Osteoblast (primary cell): ENCODE measurements at regions not wholly inside any gene's neighbourhood (a gene's known extent, or its start where the extent isn't known, plus 50 kb on each side); places are given as distances from the start of the nearest gene placed in this dataset. TPM values are rescaled to one million over a fixed set of nuclear protein-coding genes. Genes with fewer than 3 reads are reported as not detected.

Experiments used
- DNase-seq: peaks from one replicate; pipeline ENCODE4 v3.0.0; 2011; ENCODE audit warnings: low spot score, mixed read lengths; ENCODE audit not compliant: insufficient read length; ENCODE audit errors: missing footprints
- H2AFZ ChIP-seq: 2 replicates; pipeline ENCODE4 v1.6.0; 2011; ENCODE audit warnings: mild to moderate bottlenecking, low read length
- H3K27ac ChIP-seq: 2 replicates; pipeline ENCODE4 v1.5.1; 2011; ENCODE audit warnings: mild to moderate bottlenecking, low read depth, low read length, moderate library complexity
- H3K27me3 ChIP-seq: 2 replicates; pipeline ENCODE4 v1.6.0; 2012; ENCODE audit warnings: mild to moderate bottlenecking, control low read depth, inconsistent platforms, low read length, moderate library complexity; ENCODE audit not compliant: insufficient read depth
- H3K36me3 ChIP-seq: 2 replicates; pipeline ENCODE4 v1.5.1; 2011; ENCODE audit warnings: mild to moderate bottlenecking, low read length, control low read depth, moderate library complexity; ENCODE audit not compliant: insufficient read depth
- H3K4me1 ChIP-seq: 2 replicates; pipeline ENCODE4 v1.5.1; 2011; ENCODE audit warnings: mild to moderate bottlenecking, low read length, control low read depth, moderate library complexity; ENCODE audit not compliant: insufficient read depth
- H3K4me2 ChIP-seq: 2 replicates; pipeline ENCODE4 v1.6.0; 2011; ENCODE audit warnings: mild to moderate bottlenecking, low read length; ENCODE audit not compliant: insufficient read depth
- H3K4me3 ChIP-seq: fragments of 200-600 bp; sonication (generic); 3 replicates; pipeline ENCODE4 v1.5.1; 2012; ENCODE audit warnings: mild to moderate bottlenecking, low read length, inconsistent platforms; ENCODE audit not compliant: insufficient read depth
- H3K79me2 ChIP-seq: 2 replicates; pipeline ENCODE4 v1.6.0; 2012; ENCODE audit warnings: mild to moderate bottlenecking, low read length, control low read depth, inconsistent platforms; ENCODE audit not compliant: insufficient read depth
- H3K9me3 ChIP-seq: 2 replicates; pipeline ENCODE4 v1.5.1; 2011; ENCODE audit warnings: low read depth, low read length, control low read depth
- H4K20me1 ChIP-seq: 2 replicates; pipeline ENCODE4 v1.6.0; 2012; ENCODE audit warnings: mild to moderate bottlenecking, low read length, control low read depth; ENCODE audit not compliant: insufficient read depth
- CTCF ChIP-seq: IDR thresholded peaks from 2 replicates; pipeline ENCODE4 v1.5.1; 2011; ENCODE audit warnings: mild to moderate bottlenecking, low read depth, low read length, moderate library complexity; ENCODE audit errors: extremely low read depth
- small RNA-seq: library from RNA; depleted of rRNA; stranded (forward); fragments of <200 nt; gene quantifications from one replicate; pipeline ENCODE3, GENCODE V24; 2012

DNA sequence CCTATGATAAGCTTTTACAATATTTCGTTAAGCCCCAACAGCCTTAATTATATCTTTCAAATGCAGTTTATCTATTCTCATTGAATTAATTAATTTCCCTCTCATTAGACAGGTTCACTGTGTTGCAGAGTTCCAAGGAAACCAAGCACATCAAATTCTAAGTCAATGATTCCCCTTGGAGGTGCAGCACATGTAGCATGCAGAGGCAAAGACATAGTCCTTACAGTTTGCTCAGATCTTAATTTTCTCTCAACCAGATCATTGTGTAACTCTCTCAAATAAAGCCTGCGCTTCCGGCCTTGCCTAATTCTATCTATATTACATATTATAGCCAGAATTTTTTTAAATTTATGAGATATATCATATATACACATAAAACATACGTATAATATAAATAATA is 205.4 kb downstream of the GRIA2 start:
- no peaks in the 10 kb centered on the region for H3K79me2 ChIP-seq
- H3K4me2 ChIP-seq: no peak overlapping the region

GRCh38 chr4:157423526-157424020 is 203.0 kb downstream of the GRIA2 start:
- no peaks in the 10 kb centered on the region for H3K9me3 ChIP-seq
- H3K27me3 ChIP-seq: no peaks in the 10 kb centered on the region
- H3K4me3 ChIP-seq: no peak overlapping the region
- H3K36me3 ChIP-seq: no peaks in the 10 kb centered on the region
- no peak overlapping the region for H3K4me2 ChIP-seq
- H3K79me2 ChIP-seq: no peaks in the 10 kb centered on the region
- TF ChIP-seq CTCF: no peak
- H4K20me1 ChIP-seq: no peaks in the 10 kb centered on the region
- DNase-seq: no peak
- H3K27ac ChIP-seq: no peak overlapping the region
- H2AFZ ChIP-seq: no peak overlapping the region
- no peaks in the 10 kb centered on the region for H3K4me1 ChIP-seq

More for the DNA sequence above, 205.4 kb downstream of the GRIA2 start:
- no peak for DNase-seq
- Histone ChIP-seq H3K27me3 (no peaks in the 10 kb centered on the region), H2AFZ (no peak overlapping the region), H3K27ac (no peak overlapping the region), H3K9me3 (no peaks in the 10 kb centered on the region), H4K20me1 (no peaks in the 10 kb centered on the region), H3K4me3 (no peak overlapping the region), H3K36me3 (no peaks in the 10 kb centered on the region), H3K4me1 (no peaks in the 10 kb centered on the region)
- TF ChIP-seq CTCF: no peak

DNA sequence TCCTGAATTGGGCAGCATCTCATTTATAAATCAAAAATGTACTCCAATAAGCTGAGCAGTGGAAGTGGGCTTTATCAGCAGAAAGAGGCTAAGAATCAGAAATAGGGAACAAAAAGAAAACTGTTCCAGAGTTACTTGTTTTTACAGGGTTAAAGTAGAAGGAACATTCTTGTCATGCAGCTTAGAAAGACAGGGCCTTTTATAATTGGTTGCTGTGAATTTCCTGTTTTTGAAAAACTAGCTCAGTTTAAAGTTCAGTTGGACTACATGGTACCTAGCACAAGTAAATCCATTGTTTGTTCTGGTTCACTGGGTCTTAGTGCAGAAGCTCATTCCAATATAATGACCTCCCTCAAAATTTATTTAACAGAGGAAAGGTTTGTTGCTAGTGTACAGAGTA is 200.8 kb downstream of the GRIA2 start:
- H3K27me3 ChIP-seq: no peaks in the 10 kb centered on the region
- H3K9me3 ChIP-seq: no peaks in the 10 kb centered on the region
- no peaks in the 10 kb centered on the region for H3K36me3 ChIP-seq
- no peak for DNase-seq
- no peaks in the 10 kb centered on the region for H4K20me1 ChIP-seq
- no peak overlapping the region for H3K4me3 ChIP-seq
- no peaks in the 10 kb centered on the region for H3K4me1 ChIP-seq
- no peak overlapping the region for H2AFZ ChIP-seq
- no peak for TF ChIP-seq CTCF
- H3K79me2 ChIP-seq: no peaks in the 10 kb centered on the region
- H3K4me2 ChIP-seq: no peak overlapping the region
- no peak overlapping the region for H3K27ac ChIP-seq

Small RNA genes in the stretch of these regions (small RNA-seq; reads per million reads assigned to genes)
- gene RF00019: not detected
